GM18909 (cell line): ENCODE measurements at regions not wholly inside any gene's neighbourhood (a gene's known extent, or its start where the extent isn't known, plus 50 kb on each side); places are given as distances from the start of the nearest gene placed in this dataset.
"Not testable (repeated sequence)": the region's sequence is repeated elsewhere in the genome, so short reads cannot be mapped to it uniquely, and the experiment has no call there.

ENCODE experiments used
- ATAC-seq: cut with Tn5 transposase; IDR thresholded peaks from one replicate; pipeline ENCODE4 v1.9.1; 2021; ENCODE audit warnings: mild to moderate bottlenecking; ENCODE audit not compliant: unreplicated experiment, poor library complexity

- ATAC-seq, result no peak
Measured at GRCh38 chr14:97788364-97788763, 991.2 kb downstream of the VRK1 start.

DNA sequence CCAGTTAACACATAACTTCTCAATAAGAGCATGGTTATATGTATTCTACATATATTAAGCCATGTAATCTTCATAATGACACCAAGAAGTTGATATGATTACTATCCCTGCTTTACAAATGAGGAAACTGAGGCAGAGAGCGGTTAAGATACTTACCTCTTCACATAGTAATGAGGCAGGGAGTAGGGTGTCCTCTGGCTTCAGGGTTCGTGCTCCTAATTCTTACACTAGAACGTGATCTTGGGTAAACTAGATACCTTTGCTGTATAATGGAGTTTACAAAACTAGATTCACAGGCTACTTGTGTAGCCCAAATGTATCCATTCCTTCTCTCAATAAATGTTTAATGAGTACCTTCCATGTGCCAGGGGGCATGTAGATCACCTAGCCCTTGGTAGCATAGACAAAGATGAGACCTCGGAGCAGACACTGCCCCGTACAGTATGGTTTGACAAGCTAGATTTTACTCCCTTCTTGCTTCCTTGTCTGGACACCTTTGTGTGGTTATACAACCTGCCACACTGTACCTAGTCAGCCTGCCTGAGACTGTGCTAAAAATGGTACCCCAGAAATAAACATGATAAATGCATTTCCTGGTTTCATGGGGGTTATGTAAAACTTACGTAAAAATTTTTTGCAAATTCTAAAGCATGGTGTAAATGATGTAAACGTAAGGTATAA is 991.8 kb downstream of the VRK1 start:
- no peak for ATAC-seq

GRCh38 chr14:97791072-97791471 is 993.9 kb downstream of the VRK1 start:
- no peak for ATAC-seq

DNA sequence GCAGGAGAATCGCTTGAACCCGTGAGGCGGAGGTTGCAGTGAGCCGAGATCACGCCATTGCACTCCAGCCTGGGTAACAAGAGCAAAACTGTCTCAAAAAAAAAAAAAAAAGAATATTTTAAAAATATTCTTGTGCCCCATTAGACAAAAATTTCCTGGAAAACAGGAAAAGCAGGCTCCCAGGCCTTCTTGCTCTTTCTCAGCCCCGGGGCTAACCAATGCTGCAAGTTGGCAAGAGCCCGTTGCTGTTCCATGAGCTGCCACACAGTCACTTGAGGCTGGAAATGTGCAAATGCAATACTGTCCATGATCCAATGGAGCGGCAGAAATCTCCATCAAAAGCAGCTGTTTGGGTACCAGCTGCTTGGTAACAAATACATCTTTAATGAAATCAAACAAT is 994.7 kb downstream of the VRK1 start:
- no peak for ATAC-seq

GRCh38 chr14:97796511-97796910 is 999.3 kb downstream of the VRK1 start:
- ATAC-seq, result no peak

DNA sequence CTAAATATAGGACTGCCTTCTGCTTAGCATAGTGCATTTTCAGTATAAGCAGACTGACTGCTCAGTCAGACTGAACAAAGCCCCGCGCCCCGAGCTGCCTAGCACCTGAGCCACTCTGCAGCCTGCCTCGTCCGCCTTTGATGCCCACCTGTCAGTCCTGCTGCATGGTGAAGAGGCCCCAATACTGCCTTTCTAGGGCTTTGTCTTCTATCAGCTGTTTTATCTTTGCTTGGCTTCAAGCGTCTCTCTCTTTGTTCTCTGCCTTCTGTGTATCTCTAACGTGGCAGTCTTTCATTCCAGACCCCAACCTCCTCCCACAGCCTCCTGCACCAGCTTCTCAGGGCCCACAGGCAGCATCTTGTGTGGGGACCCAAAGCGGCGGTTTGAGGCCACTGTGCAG is 1001.0 kb downstream of the VRK1 start:
- ATAC-seq, result no peak

GRCh38 chr14:97802430-97803373 is 1005.5 kb downstream of the VRK1 start:
- ATAC-seq, result no peak

- ATAC-seq, result no peak
Measured at GRCh38 chr14:97804056-97804455, 1006.9 kb downstream of the VRK1 start.

DNA sequence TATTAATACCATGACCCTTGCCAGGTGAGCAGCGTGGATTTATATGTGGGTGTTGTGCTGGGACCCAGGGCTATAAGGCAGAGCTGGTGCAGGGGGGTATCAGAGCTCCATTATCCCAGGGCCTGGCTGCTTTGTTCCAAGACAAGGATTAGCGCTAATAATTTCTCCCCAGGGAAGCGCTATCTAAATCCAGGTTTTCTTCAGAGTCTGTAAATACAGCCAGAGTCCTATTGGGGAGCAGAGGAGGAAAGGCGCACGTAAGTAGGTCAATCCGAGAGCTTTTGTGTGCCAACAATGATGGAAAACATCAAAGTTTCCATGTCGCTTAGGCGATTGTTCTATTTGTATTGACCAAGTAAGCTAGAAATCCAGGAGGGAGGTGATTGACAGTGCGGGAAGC is 1009.7 kb downstream of the VRK1 start:
- ATAC-seq, result no peak

DNA sequence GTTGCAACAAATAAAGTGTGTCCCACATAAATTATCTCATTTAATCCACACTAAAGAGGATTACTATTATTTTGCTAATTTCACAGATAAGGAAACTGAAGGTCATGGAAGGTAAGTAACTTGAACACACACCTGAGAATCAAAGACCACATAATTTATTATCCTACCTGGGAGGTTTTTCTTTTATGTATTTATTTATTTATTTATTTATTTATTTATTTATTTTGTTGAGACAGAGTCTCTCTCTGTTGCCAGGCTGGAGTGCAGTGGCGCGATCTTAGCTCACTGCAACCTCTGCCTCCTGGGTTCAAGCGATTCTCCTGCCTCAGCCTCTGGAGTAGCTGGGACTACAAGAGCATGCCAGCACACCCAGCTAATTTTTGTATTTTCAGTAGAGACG is 1011.4 kb downstream of the VRK1 start:
- ATAC-seq, result not testable (repeated sequence)

- no peak for ATAC-seq
Measured at GRCh38 chr14:97813556-97813955, 1016.4 kb downstream of the VRK1 start.

DNA sequence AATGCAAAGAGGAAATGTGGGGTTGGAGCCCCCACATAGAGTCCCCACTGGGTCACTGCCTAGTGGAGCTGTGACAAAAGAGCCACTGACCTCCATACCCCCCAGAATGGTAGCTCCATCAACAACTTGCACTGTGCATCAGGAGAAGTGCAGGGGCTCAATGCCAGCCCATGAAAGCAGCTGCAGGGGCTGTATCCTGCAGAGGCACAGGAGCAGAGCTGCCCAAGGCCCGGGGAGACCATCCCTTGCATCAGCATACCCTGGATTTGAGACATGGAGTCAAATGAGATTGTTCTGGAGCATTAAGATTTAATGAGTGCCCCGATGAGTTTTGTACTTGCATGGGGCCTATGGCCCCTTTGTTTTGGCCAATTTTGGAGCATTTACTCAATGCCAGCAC is 1023.6 kb downstream of the VRK1 start:
- no peak for ATAC-seq

DNA sequence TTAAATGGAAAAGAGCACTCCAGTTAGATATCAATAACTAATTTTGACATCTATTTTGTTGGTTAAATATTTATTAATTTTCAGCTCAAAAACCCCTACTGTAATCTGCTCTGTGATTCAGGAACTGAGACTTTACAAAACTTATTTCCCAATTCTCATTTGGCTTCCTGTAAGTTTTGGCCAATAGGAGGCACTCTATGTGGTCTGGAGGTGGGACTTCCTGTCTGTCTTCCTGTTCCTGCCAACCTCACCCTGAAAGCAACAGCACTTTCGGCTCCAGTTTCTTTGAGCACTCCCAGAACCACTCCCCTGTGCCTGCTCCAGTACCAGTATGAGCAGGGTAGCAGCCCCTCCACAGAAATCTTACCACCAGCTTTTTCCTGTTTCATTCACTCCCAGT is 1027.0 kb downstream of the VRK1 start:
- ATAC-seq, result no peak

DNA sequence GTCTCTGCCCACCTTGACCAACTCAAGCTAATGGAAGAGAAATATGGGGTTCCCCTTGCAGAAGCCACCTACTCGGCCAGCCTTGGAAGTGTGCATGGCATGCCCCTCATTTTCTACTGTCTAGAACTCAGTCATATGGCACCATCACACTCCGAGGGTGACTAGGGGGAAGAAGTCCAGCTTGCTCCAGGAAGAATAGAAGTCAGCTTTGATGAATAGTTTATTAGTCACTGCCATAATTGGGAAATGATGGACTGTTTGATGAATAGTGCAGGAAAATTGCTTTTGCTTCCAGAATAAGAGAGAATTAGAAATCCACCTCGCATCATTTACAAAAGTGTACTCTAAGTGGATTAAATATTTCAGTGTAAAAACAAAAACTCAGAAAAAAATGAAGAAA is 1030.6 kb downstream of the VRK1 start:
- ATAC-seq, result no peak

- no peak for ATAC-seq
Measured at GRCh38 chr14:97832776-97833175, 1035.6 kb downstream of the VRK1 start.

GRCh38 chr14:97838986-97839385 is 1041.8 kb downstream of the VRK1 start:
- ATAC-seq, result no peak

DNA sequence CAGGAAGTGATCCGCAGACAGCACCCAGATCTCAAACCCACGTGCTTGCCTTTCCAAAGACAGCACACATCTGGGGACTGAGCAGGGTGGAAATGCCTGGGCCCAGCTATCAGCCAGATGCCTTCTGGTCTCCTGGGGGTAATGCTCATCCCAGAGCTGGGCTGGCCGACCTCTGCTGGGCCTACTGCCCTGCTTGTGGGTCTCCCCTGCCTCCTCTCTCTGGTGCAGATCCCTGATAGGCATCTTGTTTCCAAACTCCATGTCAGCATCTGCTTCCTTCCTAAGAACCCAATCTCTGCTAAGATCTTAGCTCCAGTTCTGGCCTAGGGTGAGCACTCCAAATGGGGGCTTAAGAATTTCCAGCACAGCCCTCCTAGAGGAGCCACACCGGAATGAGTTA is 1043.0 kb downstream of the VRK1 start:
- ATAC-seq, result no peak

DNA sequence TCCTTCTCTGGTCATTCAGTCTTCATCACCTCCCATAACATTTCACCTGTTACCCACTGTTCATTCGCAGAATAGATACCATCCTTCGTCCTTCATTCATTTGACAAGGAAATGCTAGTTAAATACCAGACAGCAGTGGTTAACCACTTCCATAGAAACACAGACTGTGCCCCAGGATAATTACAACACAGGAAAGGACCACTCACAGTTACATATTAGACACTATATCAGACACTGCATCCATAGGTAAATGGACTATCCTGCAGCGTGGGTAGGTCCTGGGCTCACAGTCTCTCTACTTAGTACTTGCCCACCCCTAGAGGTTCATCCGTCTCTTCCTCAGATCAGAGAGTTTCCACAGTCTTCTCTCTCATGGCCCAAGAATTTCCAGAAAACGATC is 1044.6 kb downstream of the VRK1 start:
- no peak for ATAC-seq

GRCh38 chr14:97843066-97843465 is 1045.9 kb downstream of the VRK1 start:
- no peak for ATAC-seq

DNA sequence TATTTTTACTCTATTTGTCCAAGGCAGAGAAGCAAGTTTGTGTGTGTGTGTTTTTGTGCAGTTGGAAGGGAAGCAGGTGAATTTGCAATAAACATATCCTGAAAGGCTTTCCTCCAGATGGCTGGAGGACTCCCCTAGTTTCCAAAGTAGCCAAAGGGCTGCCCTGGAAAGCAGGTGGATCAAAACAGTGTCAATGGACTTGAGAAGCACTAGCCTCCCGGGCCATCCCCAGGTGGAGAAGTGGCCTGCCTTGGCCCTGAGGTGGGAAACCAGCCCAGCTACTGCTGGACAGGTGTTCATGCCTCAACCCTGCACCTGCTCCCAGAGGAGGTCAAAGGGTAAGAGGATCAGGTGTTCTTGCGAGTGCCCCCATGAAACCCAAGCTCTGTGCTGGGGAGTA is 1046.9 kb downstream of the VRK1 start:
- ATAC-seq, result no peak

DNA sequence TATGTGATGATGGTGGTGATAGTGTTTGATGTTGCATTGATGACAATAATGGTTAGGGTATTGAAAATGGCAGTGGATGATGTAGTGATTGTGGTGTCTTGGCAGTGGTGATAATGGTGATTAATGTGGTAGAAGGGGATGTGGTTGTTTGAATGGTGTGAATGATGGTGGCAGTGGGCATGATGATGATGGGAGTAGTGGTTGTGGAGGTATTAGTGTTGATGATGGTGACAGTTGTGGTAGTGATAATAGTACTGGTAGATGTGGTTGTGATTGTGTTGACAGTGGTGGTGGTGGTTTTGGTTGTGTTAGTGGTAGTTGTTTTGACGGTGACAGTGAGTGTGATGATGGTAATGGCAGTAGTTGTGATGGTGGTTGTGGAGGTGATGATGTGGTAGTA is 1049.0 kb downstream of the VRK1 start:
- ATAC-seq, result no peak
